NCI-H187 treated with DMSO at 0.1 percent for 48 hours (cell line): ENCODE measurements at regions not wholly inside any gene's neighbourhood (a gene's known extent, or its start where the extent isn't known, plus 50 kb on each side); places are given as distances from the start of the nearest gene placed in this dataset.
"Not testable (repeated sequence)": the region's sequence is repeated elsewhere in the genome, so short reads cannot be mapped to it uniquely, and the experiment has no call there.

ENCODE experiments used
- DNase-seq: peaks from one replicate; lab custom pipeline; 2025; lab: John Stamatoyannopoulos, UW

- DNase-seq = no peak
Measured at GRCh38 chr12:46711756-46712155, 114.0 kb downstream of the SLC38A4 start.

GRCh38 chr12:46710125-46710743 lies 115.6 kb downstream of the SLC38A4 start:
- DNase-seq = no peak

- no peak for DNase-seq
Measured at GRCh38 chr12:46702581-46703344, 123.0 kb downstream of the SLC38A4 start.

- no peak for DNase-seq
Measured at GRCh38 chr12:46701356-46701755, 124.4 kb downstream of the SLC38A4 start.

- no peak for DNase-seq
Measured at GRCh38 chr12:46699986-46700385, 125.8 kb downstream of the SLC38A4 start.

- no peak for DNase-seq
Measured at GRCh38 chr12:46698003-46698402, 127.8 kb downstream of the SLC38A4 start.

GRCh38 chr12:46693518-46693917 lies 132.3 kb downstream of the SLC38A4 start:
- no peak for DNase-seq

GRCh38 chr12:46693034-46693433 lies 132.8 kb downstream of the SLC38A4 start:
- DNase-seq = no peak

- no peak for DNase-seq
Measured at GRCh38 chr12:46692606-46693005, 133.2 kb downstream of the SLC38A4 start.

GRCh38 chr12:46686267-46686942 lies 139.4 kb downstream of the SLC38A4 start:
- DNase-seq = no peak

- not testable (repeated sequence) for DNase-seq
Measured at GRCh38 chr12:46684243-46684642, 141.6 kb downstream of the SLC38A4 start.

GRCh38 chr12:46682148-46682547 lies 143.6 kb downstream of the SLC38A4 start:
- DNase-seq = no peak

- no peak for DNase-seq
Measured at GRCh38 chr12:46680506-46680905, 145.3 kb downstream of the SLC38A4 start.

- no peak for DNase-seq
Measured at GRCh38 chr12:46679754-46680153, 146.0 kb downstream of the SLC38A4 start.

- DNase-seq = no peak
Measured at GRCh38 chr12:46678426-46678825, 147.4 kb downstream of the SLC38A4 start.

GRCh38 chr12:46677749-46678148 lies 148.0 kb downstream of the SLC38A4 start:
- no peak for DNase-seq

- DNase-seq = no peak
Measured at GRCh38 chr12:46676797-46677520, 148.8 kb downstream of the SLC38A4 start.

GRCh38 chr12:46676396-46676795 lies 149.4 kb downstream of the SLC38A4 start:
- DNase-seq = no peak

- no peak for DNase-seq
Measured at GRCh38 chr12:46675736-46676135, 150.1 kb downstream of the SLC38A4 start.

- DNase-seq = no peak
Measured at GRCh38 chr12:46674800-46675199, 151.0 kb downstream of the SLC38A4 start.

- no peak for DNase-seq
Measured at GRCh38 chr12:46674129-46674528, 151.7 kb downstream of the SLC38A4 start.

- DNase-seq = no peak
Measured at GRCh38 chr12:46671102-46671501, 154.7 kb downstream of the SLC38A4 start.
